GM12892 (cell line): ENCODE measurements at regions not wholly inside any gene's neighbourhood (a gene's known extent, or its start where the extent isn't known, plus 50 kb on each side); places are given as distances from the start of the nearest gene placed in this dataset.

Experiments
- POLR2A ChIP-seq: IDR thresholded peaks from 2 replicates; pipeline ENCODE4 v1.6.1; 2011; ENCODE audit warnings: low read depth, low read length, control low read depth
- POLR2AphosphoS5 ChIP-seq: IDR thresholded peaks from 2 replicates; pipeline ENCODE4 v1.6.1; 2011; ENCODE audit warnings: low read depth, low read length, control low read depth
- TAF1 ChIP-seq: IDR thresholded peaks from 2 replicates; pipeline ENCODE4 v1.6.1; 2011; ENCODE audit warnings: low read depth, mild to moderate bottlenecking, control low read depth, low read length, borderline replicate concordance

DNA sequence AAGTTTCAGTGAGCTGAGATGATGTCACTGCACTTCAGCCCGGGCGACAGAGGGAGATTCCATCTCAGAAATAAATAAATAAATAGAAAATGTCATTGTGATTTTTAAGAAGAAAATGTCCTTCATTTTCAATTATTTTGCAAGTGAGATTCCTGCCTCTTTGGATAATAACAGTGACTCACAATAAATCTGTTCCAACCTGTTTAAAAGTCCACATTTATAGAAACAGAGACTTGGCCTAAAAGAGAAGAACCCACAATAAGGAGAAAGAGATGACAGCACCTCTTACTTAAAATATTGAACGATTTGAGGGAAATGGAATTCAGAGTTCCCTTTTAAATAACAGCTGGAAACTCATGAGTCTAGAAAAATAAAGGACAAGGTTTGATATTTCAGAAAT is 373.4 kb upstream of the NOX3 start:
- TF ChIP-seq POLR2A (no peak), TAF1 (no peak), POLR2AphosphoS5 (no peak)
